Body of pancreas (tissue), 4 donors: ENCODE measurements at regions not wholly inside any gene's neighbourhood (a gene's known extent, or its start where the extent isn't known, plus 50 kb on each side); places are given as distances from the start of the nearest gene placed in this dataset.

Experiments used
- POLR2A ChIP-seq, 3 donors: fragments of 450-650 bp; IDR thresholded peaks; one replicate each; pipeline ENCODE4 v1.6.1; 2016; ENCODE audit warnings: antibody characterized with exemption in 3 of 3, mild to moderate bottlenecking in 2 of 3
- TF ChIP-seq, protein P1 (sequence below), 7 experiments: fragments of 450-650 bp in 4 of 7; fragments of 200-600 bp in 3 of 7; sonication (generic) in 3 of 7; IDR thresholded peaks; one replicate each; pipeline ENCODE4 v1.5.1; 2016 to 2019; ENCODE audit warnings: antibody characterized with exemption in 7 of 7

GRCh38 chr2:9749546-9750223, 93.6 kb upstream of the TAF1B start:
- TF ChIP-seq, protein P1, sequence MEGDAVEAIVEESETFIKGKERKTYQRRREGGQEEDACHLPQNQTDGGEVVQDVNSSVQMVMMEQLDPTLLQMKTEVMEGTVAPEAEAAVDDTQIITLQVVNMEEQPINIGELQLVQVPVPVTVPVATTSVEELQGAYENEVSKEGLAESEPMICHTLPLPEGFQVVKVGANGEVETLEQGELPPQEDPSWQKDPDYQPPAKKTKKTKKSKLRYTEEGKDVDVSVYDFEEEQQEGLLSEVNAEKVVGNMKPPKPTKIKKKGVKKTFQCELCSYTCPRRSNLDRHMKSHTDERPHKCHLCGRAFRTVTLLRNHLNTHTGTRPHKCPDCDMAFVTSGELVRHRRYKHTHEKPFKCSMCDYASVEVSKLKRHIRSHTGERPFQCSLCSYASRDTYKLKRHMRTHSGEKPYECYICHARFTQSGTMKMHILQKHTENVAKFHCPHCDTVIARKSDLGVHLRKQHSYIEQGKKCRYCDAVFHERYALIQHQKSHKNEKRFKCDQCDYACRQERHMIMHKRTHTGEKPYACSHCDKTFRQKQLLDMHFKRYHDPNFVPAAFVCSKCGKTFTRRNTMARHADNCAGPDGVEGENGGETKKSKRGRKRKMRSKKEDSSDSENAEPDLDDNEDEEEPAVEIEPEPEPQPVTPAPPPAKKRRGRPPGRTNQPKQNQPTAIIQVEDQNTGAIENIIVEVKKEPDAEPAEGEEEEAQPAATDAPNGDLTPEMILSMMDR (IDR thresholded peaks at IDR 0.05), result no peak
- no peak for TF ChIP-seq POLR2A (IDR thresholded peaks at IDR 0.05)
